Hepatocyte (in vitro differentiated cells): ENCODE measurements at regions not wholly inside any gene's neighbourhood (a gene's known extent, or its start where the extent isn't known, plus 50 kb on each side); places are given as distances from the start of the nearest gene placed in this dataset.

Experiments used
- DNase-seq: peaks from one replicate; pipeline ENCODE4 v3.0.0-alpha.2; 2016; ENCODE audit warnings: low spot score
- H2AFZ ChIP-seq: fragments of 200-600 bp; sonication (generic); 2 replicates; pipeline ENCODE4 v1.6.0; 2016; ENCODE audit warnings: antibody characterized with exemption, mild to moderate bottlenecking
- H3K27ac ChIP-seq: fragments of 200-600 bp; sonication (generic); 2 replicates; pipeline ENCODE4 v1.5.1; 2016; ENCODE audit warnings: mild to moderate bottlenecking
- H3K27me3 ChIP-seq: fragments of 200-600 bp; sonication (generic); 2 replicates; pipeline ENCODE4 v1.6.1; 2016
- H3K36me3 ChIP-seq: fragments of 200-600 bp; sonication (generic); replicated peaks from 2 replicates; pipeline ENCODE4 v1.5.1; 2016; ENCODE audit warnings: low read depth; ENCODE audit not compliant: insufficient read depth
- H3K4me1 ChIP-seq: fragments of 200-600 bp; sonication (generic); 2 replicates; pipeline ENCODE4 v1.5.1; 2016; ENCODE audit warnings: mild to moderate bottlenecking, moderate library complexity; ENCODE audit not compliant: insufficient read depth
- H3K4me2 ChIP-seq: fragments of 200-600 bp; sonication (generic); 2 replicates; pipeline ENCODE4 v1.6.0; 2016
- H3K4me3 ChIP-seq: fragments of 200-600 bp; sonication (generic); 2 replicates; pipeline ENCODE4 v1.5.1; 2016; ENCODE audit warnings: mild to moderate bottlenecking
- H3K79me2 ChIP-seq: fragments of 200-600 bp; sonication (generic); 2 replicates; pipeline ENCODE4 v1.6.0; 2017; ENCODE audit warnings: mild to moderate bottlenecking
- H3K9me2 ChIP-seq: fragments of 200-600 bp; sonication (generic); replicated peaks from 2 replicates; pipeline ENCODE4 v1.6.0; 2017; ENCODE audit warnings: mild to moderate bottlenecking; ENCODE audit not compliant: insufficient read depth
- H3K9me3 ChIP-seq: fragments of 200-600 bp; sonication (generic); 2 replicates; pipeline ENCODE4 v1.5.1; 2016; ENCODE audit warnings: low read depth, mild to moderate bottlenecking
- H4K20me1 ChIP-seq: fragments of 200-600 bp; sonication (generic); 2 replicates; pipeline ENCODE4 v1.6.0; 2016; ENCODE audit warnings: mild to moderate bottlenecking; ENCODE audit not compliant: insufficient read depth, poor library complexity, severe bottlenecking
- CTCF ChIP-seq: fragments of 200-600 bp; sonication (generic); IDR thresholded peaks from 2 replicates; pipeline ENCODE4 v1.5.1; 2016; ENCODE audit warnings: antibody characterized with exemption, mild to moderate bottlenecking; ENCODE audit not compliant: poor library complexity
- EZH2 ChIP-seq: fragments of 200-600 bp; sonication (generic); IDR thresholded peaks from 2 replicates; pipeline ENCODE4 v1.6.1; 2016; ENCODE audit warnings: antibody characterized with exemption, mild to moderate bottlenecking, borderline replicate concordance
- EZH2phosphoT487 ChIP-seq: fragments of 200-600 bp; sonication (generic); IDR thresholded peaks from one replicate; pipeline ENCODE4 v1.6.1; 2018; ENCODE audit warnings: antibody characterized with exemption, mild to moderate bottlenecking, low read depth, moderate library complexity; ENCODE audit not compliant: unreplicated experiment, severe bottlenecking
- WGBS: methylation state at CpG from one replicate; pipeline ENCODE4 v1.1.6; 2016; ENCODE audit warnings: low lambda C conversion rate; ENCODE audit errors: missing lambda C conversion rate; 5-methylcytosine and 5-hydroxymethylcytosine counted together

- WGBS = 85% methylated on average over 5 of the region's 5 CpGs
- Histone ChIP-seq H3K9me3 (no peaks in the 10 kb centered on the region), H4K20me1 (no peaks in the 10 kb centered on the region), H3K9me2 (no peaks in the 10 kb centered on the region), H3K4me1 (peaks cover 18% of the 10 kb centered on the region), H2AFZ (no peak overlapping the region), H3K27ac (no peak overlapping the region), H3K79me2 (no peaks in the 10 kb centered on the region), H3K4me2 (no peak overlapping the region), H3K4me3 (no peak overlapping the region), H3K27me3 (no peaks in the 10 kb centered on the region), H3K36me3 (no peaks in the 10 kb centered on the region)
- TF ChIP-seq CTCF = no peak
- TF ChIP-seq EZH2phosphoT487 = no peak
- no peak for TF ChIP-seq EZH2
- DNase-seq = no peak
Measured at GRCh38 chr6:105757512-105758200, 328.5 kb upstream of the PRDM1 start.

GRCh38 chr6:105755885-105756284 lies 330.3 kb upstream of the PRDM1 start:
- TF ChIP-seq EZH2 = no peak
- TF ChIP-seq EZH2phosphoT487 = no peak
- no peak for TF ChIP-seq CTCF

GRCh38 chr6:105753620-105754211 lies 332.4 kb upstream of the PRDM1 start:
- H3K9me2 ChIP-seq = no peaks in the 10 kb centered on the region
- 66% methylated on average over 6 of the region's 6 CpGs for WGBS
- no peaks in the 10 kb centered on the region for H4K20me1 ChIP-seq
- no peak overlapping the region for H3K4me2 ChIP-seq
- H3K27ac ChIP-seq = no peak overlapping the region
- H3K79me2 ChIP-seq = no peaks in the 10 kb centered on the region
- H3K4me1 ChIP-seq = no peaks in the 10 kb centered on the region
- no peak for DNase-seq
- H3K9me3 ChIP-seq = no peaks in the 10 kb centered on the region
- no peak overlapping the region for H3K4me3 ChIP-seq
- H2AFZ ChIP-seq = no peak overlapping the region
- TF ChIP-seq EZH2 (no peak), CTCF (no peak), EZH2phosphoT487 (no peak)
- H3K36me3 ChIP-seq = no peaks in the 10 kb centered on the region
- H3K27me3 ChIP-seq = no peaks in the 10 kb centered on the region

More at GRCh38 chr6:105755885-105756284, 330.3 kb upstream of the PRDM1 start:
- H3K27me3 ChIP-seq = no peaks in the 10 kb centered on the region
- no peak overlapping the region for H2AFZ ChIP-seq
- 95% methylated on average over 4 of the region's 4 CpGs for WGBS
- no peaks in the 10 kb centered on the region for H3K9me3 ChIP-seq
- peaks cover 16% of the 10 kb centered on the region for H3K4me1 ChIP-seq
- H3K4me2 ChIP-seq = no peak overlapping the region
- H4K20me1 ChIP-seq = no peaks in the 10 kb centered on the region
- H3K79me2 ChIP-seq = no peaks in the 10 kb centered on the region
- no peak overlapping the region for H3K27ac ChIP-seq
- H3K36me3 ChIP-seq = no peaks in the 10 kb centered on the region
- no peaks in the 10 kb centered on the region for H3K9me2 ChIP-seq
- no peak overlapping the region for H3K4me3 ChIP-seq
- DNase-seq = no peak
